Stomach smooth muscle (tissue), 2 donors: ENCODE measurements at regions not wholly inside any gene's neighbourhood (a gene's known extent, or its start where the extent isn't known, plus 50 kb on each side); places are given as distances from the start of the nearest gene placed in this dataset.

Experiments
- H3K27ac ChIP-seq: one replicate; pipeline ENCODE4 v1.7.0; 2013; ENCODE audit warnings: mild to moderate bottlenecking, low read length, inconsistent platforms
- H3K27me3 ChIP-seq, 2 donors: one replicate each; pipeline ENCODE4 v1.7.0; 2013; ENCODE audit warnings: low read length in 2 of 2; ENCODE audit not compliant: insufficient read depth in 2 of 2, control insufficient read depth in 1 of 2
- H3K36me3 ChIP-seq, 2 donors: one replicate each; pipeline ENCODE4 v1.7.0; 2013; ENCODE audit warnings: low read length in 2 of 2; ENCODE audit not compliant: control insufficient read depth in 2 of 2, insufficient read depth in 2 of 2
- H3K4me1 ChIP-seq: one replicate; pipeline ENCODE4 v1.7.0; 2013; ENCODE audit warnings: low read length; ENCODE audit not compliant: control insufficient read depth, insufficient read depth
- H3K4me3 ChIP-seq, 2 donors: one replicate each; pipeline ENCODE4 v1.7.0; 2013; ENCODE audit warnings: low read length in 2 of 2
- H3K9ac ChIP-seq, 2 donors: one replicate each; pipeline ENCODE4 v1.7.0; 2013; ENCODE audit warnings: low read length in 2 of 2, mild to moderate bottlenecking in 1 of 2
- H3K9me3 ChIP-seq, 2 donors: one replicate each; pipeline ENCODE4 v1.7.0; 2013; ENCODE audit warnings: low read length in 2 of 2; ENCODE audit not compliant: control insufficient read depth in 2 of 2
- donor health status: healthy.
- donor health status: Pancreatic carcinoma.

DNA sequence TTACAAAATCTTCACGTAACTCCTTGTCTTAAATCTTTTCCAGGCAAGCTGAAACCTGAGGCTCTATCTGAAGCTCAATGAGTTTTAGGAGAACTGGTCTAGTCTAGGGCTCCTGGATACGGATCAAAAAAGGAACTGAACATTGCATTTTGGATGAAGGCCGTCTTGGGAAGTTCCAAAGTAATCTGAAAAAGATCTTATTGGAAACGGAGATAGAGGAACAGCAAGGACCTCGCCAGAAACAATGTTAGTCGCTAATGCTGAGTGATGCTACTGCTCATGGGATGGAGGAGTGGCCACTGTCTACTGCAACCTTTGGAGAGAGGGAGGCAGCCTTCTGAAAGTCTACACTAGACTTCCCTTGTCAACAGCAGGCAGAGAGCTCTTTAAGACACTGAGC lies 91.4 kb upstream of the ATXN1 start:
- Histone ChIP-seq H3K4me1 (no peaks in the 10 kb centered on the region), H3K27me3 (no peaks in the 10 kb centered on the region), H3K4me3 (no peak overlapping the region), H3K9ac (no peak overlapping the region), H3K27ac (no peak overlapping the region), H3K9me3 (no peaks in the 10 kb centered on the region), H3K36me3 (no peaks in the 10 kb centered on the region)

- H3K4me1 ChIP-seq: no peaks in the 10 kb centered on the region
- no peaks in the 10 kb centered on the region for H3K9me3 ChIP-seq
- H3K36me3 ChIP-seq: no peaks in the 10 kb centered on the region
- H3K27me3 ChIP-seq: no peaks in the 10 kb centered on the region
- no peak overlapping the region for H3K9ac ChIP-seq
- no peak overlapping the region for H3K27ac ChIP-seq
- H3K4me3 ChIP-seq: no peak overlapping the region
Measured at GRCh38 chr6:16851758-16852157, 90.5 kb upstream of the ATXN1 start.

- H3K9ac ChIP-seq: no peak overlapping the region
- H3K4me3 ChIP-seq: no peak overlapping the region
- no peaks in the 10 kb centered on the region for H3K4me1 ChIP-seq
- no peaks in the 10 kb centered on the region for H3K36me3 ChIP-seq
- no peaks in the 10 kb centered on the region for H3K9me3 ChIP-seq
- no peak overlapping the region for H3K27ac ChIP-seq
- H3K27me3 ChIP-seq: no peaks in the 10 kb centered on the region
Measured at GRCh38 chr6:16851044-16851540, 89.8 kb upstream of the ATXN1 start.

DNA sequence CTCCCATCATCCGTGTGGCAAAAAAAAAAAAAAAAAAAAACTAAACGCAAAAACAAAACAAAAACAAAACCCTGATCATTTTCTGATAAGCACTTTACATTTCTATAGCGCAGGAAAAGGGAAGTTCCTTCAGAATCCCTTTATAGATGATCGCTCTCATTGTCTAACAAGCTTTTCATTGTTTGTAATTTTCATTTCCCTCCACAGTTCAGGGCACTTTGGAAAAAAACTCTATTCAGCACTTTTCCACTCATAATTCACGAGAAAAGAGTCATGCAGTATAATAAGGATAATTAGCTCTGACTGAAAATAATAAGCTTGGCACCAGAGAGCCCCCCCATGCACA lies 89.4 kb upstream of the ATXN1 start:
- H3K27me3 ChIP-seq: no peaks in the 10 kb centered on the region
- no peak overlapping the region for H3K9ac ChIP-seq
- no peaks in the 10 kb centered on the region for H3K4me1 ChIP-seq
- no peaks in the 10 kb centered on the region for H3K9me3 ChIP-seq
- no peak overlapping the region for H3K4me3 ChIP-seq
- H3K27ac ChIP-seq: no peak overlapping the region
- no peaks in the 10 kb centered on the region for H3K36me3 ChIP-seq

GRCh38 chr6:16849988-16850680 lies 88.9 kb upstream of the ATXN1 start:
- H3K9ac ChIP-seq: no peak overlapping the region
- H3K36me3 ChIP-seq: no peaks in the 10 kb centered on the region
- H3K27ac ChIP-seq: no peak overlapping the region
- no peaks in the 10 kb centered on the region for H3K4me1 ChIP-seq
- no peaks in the 10 kb centered on the region for H3K27me3 ChIP-seq
- H3K4me3 ChIP-seq: no peak overlapping the region
- no peaks in the 10 kb centered on the region for H3K9me3 ChIP-seq

GRCh38 chr6:16849280-16849987 lies 88.2 kb upstream of the ATXN1 start:
- Histone ChIP-seq H3K36me3 (no peaks in the 10 kb centered on the region), H3K27ac (no peak overlapping the region), H3K27me3 (no peaks in the 10 kb centered on the region), H3K9me3 (no peaks in the 10 kb centered on the region), H3K4me3 (no peak overlapping the region), H3K4me1 (no peaks in the 10 kb centered on the region), H3K9ac (no peak overlapping the region)

DNA sequence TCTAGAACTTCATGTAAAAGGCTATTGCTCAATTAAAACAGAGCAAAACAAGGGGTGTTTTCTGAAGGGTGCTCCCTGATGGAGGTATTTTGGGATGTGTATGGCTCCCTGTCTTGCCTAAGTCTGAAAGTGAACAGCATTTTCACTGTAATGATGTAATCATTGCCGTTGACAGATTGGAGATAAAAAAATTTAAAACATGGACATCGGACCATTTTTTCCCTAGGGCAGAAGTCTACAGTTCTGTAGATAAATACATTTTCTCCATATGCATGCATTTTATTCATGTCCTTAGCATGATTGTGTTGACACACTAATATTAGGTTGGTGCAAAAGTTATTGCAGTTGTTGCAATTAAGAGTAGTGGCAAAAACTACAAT lies 85.1 kb upstream of the ATXN1 start:
- H3K4me1 ChIP-seq: no peaks in the 10 kb centered on the region
- H3K36me3 ChIP-seq: no peaks in the 10 kb centered on the region
- H3K27me3 ChIP-seq: no peaks in the 10 kb centered on the region

GRCh38 chr6:16844183-16844582 lies 82.9 kb upstream of the ATXN1 start:
- Histone ChIP-seq H3K27ac (no peak overlapping the region), H3K27me3 (no peaks in the 10 kb centered on the region), H3K9ac (no peak overlapping the region), H3K4me1 (no peaks in the 10 kb centered on the region), H3K36me3 (no peaks in the 10 kb centered on the region), H3K4me3 (no peak overlapping the region), H3K9me3 (no peaks in the 10 kb centered on the region)

More for the DNA sequence above, 85.1 kb upstream of the ATXN1 start:
- no peak overlapping the region for H3K4me3 ChIP-seq
- H3K9me3 ChIP-seq: no peaks in the 10 kb centered on the region
- H3K9ac ChIP-seq: no peak overlapping the region
- H3K27ac ChIP-seq: no peak overlapping the region

DNA sequence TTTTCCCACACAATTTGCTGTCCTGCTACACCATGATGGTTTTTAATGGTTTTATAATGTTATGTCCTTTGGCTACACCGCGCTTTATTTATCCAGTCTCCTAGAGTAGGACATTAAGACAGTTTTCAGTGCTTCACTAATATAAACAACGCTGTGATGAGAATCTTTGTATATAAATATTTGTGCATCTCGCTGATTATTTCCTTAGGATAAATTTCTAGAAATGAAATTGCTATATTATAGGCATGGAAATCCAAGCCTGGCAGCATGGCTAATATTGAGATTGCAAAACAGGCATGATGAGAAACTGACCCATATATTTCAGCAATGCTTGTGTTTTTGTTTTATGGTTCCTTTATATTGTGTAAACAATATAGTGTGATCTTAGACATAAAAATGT lies 81.4 kb upstream of the ATXN1 start:
- H3K4me3 ChIP-seq: no peak overlapping the region
- no peak overlapping the region for H3K27ac ChIP-seq
- no peaks in the 10 kb centered on the region for H3K36me3 ChIP-seq
- H3K4me1 ChIP-seq: no peaks in the 10 kb centered on the region
- H3K9me3 ChIP-seq: no peaks in the 10 kb centered on the region
- H3K9ac ChIP-seq: no peak overlapping the region
- H3K27me3 ChIP-seq: no peaks in the 10 kb centered on the region

- Histone ChIP-seq H3K9ac (no peak overlapping the region), H3K4me1 (no peaks in the 10 kb centered on the region), H3K36me3 (no peaks in the 10 kb centered on the region), H3K4me3 (no peak overlapping the region), H3K9me3 (no peaks in the 10 kb centered on the region), H3K27me3 (no peaks in the 10 kb centered on the region), H3K27ac (no peak overlapping the region)
Measured at GRCh38 chr6:16841241-16841640, 80.0 kb upstream of the ATXN1 start.

DNA sequence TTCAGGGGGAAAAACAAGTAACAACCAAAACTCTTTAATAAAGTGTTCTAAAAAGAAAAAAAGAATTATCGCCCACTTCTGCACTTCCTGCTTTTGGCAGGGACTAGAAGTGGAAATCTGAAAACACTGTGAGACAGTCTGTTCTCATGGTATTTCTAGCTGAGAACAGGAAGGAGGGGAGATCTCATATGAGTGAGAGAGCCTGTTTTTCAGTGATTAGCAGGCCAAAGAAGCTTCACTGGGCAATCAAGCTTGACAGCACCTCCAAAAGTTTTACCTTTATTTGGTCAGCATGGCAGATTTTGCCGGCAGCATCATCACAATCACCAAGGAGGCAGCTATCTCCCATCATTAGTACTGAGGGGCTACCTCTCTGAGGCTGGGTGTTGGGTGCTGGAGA lies 79.5 kb upstream of the ATXN1 start:
- Histone ChIP-seq H3K9me3 (no peaks in the 10 kb centered on the region), H3K27me3 (no peaks in the 10 kb centered on the region), H3K4me3 (no peak overlapping the region), H3K36me3 (no peaks in the 10 kb centered on the region), H3K9ac (no peak overlapping the region), H3K4me1 (no peaks in the 10 kb centered on the region), H3K27ac (no peak overlapping the region)
